Colonic mucosa (tissue), 4 donors: ENCODE measurements at regions not wholly inside any gene's neighbourhood (a gene's known extent, or its start where the extent isn't known, plus 50 kb on each side); places are given as distances from the start of the nearest gene placed in this dataset.

Source experiments
- DNase-seq: peaks from one replicate; pipeline ENCODE4 v3.0.0-alpha.2; 2020
- H3K27ac ChIP-seq: fragments of 200-600 bp; one replicate; pipeline ENCODE4 v1.8.0; 2021
- H3K27me3 ChIP-seq: fragments of 200-600 bp; one replicate; pipeline ENCODE4 v1.8.0; 2021
- H3K36me3 ChIP-seq: fragments of 200-600 bp; one replicate; pipeline ENCODE4 v1.8.0; 2021
- H3K4me1 ChIP-seq: fragments of 200-600 bp; one replicate; pipeline ENCODE4 v1.8.0; 2021; ENCODE audit warnings: mild to moderate bottlenecking
- H3K4me3 ChIP-seq: fragments of 200-600 bp; one replicate; pipeline ENCODE4 v1.8.0; 2021
- H3K9ac ChIP-seq, 2 donors: one replicate each; pipeline ENCODE4 v1.7.0; 2013; ENCODE audit warnings: control low read depth in 2 of 2, low read depth in 2 of 2, low read length in 2 of 2
- H3K9me3 ChIP-seq: fragments of 200-600 bp; one replicate; pipeline ENCODE4 v1.8.0; 2021
- CTCF ChIP-seq: fragments of 200-600 bp; IDR thresholded peaks from one replicate; pipeline ENCODE4 v1.8.0; 2022; ENCODE audit warnings: antibody characterized with exemption, mild to moderate bottlenecking
- intact Hi-C: fragments of 100-400 bp; cut with DNase I; formaldehyde crosslinking; loops from one replicate; pipeline ENCODE4 v1.14.1; 2022
- donor health status: healthy.
- donor health status: DM: no; HTN: no; CAD: no.
- donor health status: DM: no; HTN: no; CAD: no.

GRCh38 chr22:48053973-48054372 lies 1291.5 kb downstream of the TBC1D22A start:
- H3K9me3 ChIP-seq, result no peaks in the 10 kb centered on the region

GRCh38 chr22:48053486-48053885 lies 1291.0 kb downstream of the TBC1D22A start:
- intact Hi-C loops, result no loop called here
- Histone ChIP-seq H3K27ac (no peak overlapping the region), H3K4me3 (no peak overlapping the region), H3K36me3 (no peaks in the 10 kb centered on the region), H3K9me3 (no peaks in the 10 kb centered on the region), H3K4me1 (no peaks in the 10 kb centered on the region), H3K27me3 (no peaks in the 10 kb centered on the region), H3K9ac (no peak overlapping the region)
- no peak for DNase-seq
- TF ChIP-seq CTCF, result no peak

More at GRCh38 chr22:48053973-48054372, 1291.5 kb downstream of the TBC1D22A start:
- intact Hi-C loops, result no loop called here
- no peaks in the 10 kb centered on the region for H3K4me1 ChIP-seq
- no peak for TF ChIP-seq CTCF
- no peaks in the 10 kb centered on the region for H3K36me3 ChIP-seq
- DNase-seq, result no peak
- no peak overlapping the region for H3K4me3 ChIP-seq
- no peaks in the 10 kb centered on the region for H3K27me3 ChIP-seq
- no peak overlapping the region for H3K27ac ChIP-seq
- H3K9ac ChIP-seq, result no peak overlapping the region

GRCh38 chr22:48052621-48052890 lies 1290.1 kb downstream of the TBC1D22A start:
- no peak overlapping the region for H3K4me3 ChIP-seq
- no peaks in the 10 kb centered on the region for H3K4me1 ChIP-seq
- no peaks in the 10 kb centered on the region for H3K36me3 ChIP-seq
- DNase-seq, result no peak
- H3K9ac ChIP-seq, result no peak overlapping the region
- TF ChIP-seq CTCF, result no peak
- H3K27me3 ChIP-seq, result no peaks in the 10 kb centered on the region
- H3K9me3 ChIP-seq, result no peaks in the 10 kb centered on the region
- intact Hi-C loops, result no loop called here
- no peak overlapping the region for H3K27ac ChIP-seq

- no peak overlapping the region for H3K27ac ChIP-seq
- no peak for TF ChIP-seq CTCF
- H3K4me1 ChIP-seq, result no peaks in the 10 kb centered on the region
- no peak overlapping the region for H3K4me3 ChIP-seq
- H3K27me3 ChIP-seq, result no peaks in the 10 kb centered on the region
- DNase-seq, result no peak
- intact Hi-C loops, result no loop called here
- no peaks in the 10 kb centered on the region for H3K36me3 ChIP-seq
- H3K9me3 ChIP-seq, result no peaks in the 10 kb centered on the region
- no peak overlapping the region for H3K9ac ChIP-seq
Observed at GRCh38 chr22:48051796-48052620, 1289.6 kb downstream of the TBC1D22A start.

- H3K4me1 ChIP-seq, result no peaks in the 10 kb centered on the region
- intact Hi-C loops, result no loop called here
- no peak overlapping the region for H3K4me3 ChIP-seq
- no peak overlapping the region for H3K27ac ChIP-seq
- DNase-seq, result no peak
- no peaks in the 10 kb centered on the region for H3K27me3 ChIP-seq
- no peaks in the 10 kb centered on the region for H3K9me3 ChIP-seq
- no peak overlapping the region for H3K9ac ChIP-seq
- H3K36me3 ChIP-seq, result no peaks in the 10 kb centered on the region
- no peak for TF ChIP-seq CTCF
Observed at GRCh38 chr22:48050836-48051235, 1288.4 kb downstream of the TBC1D22A start.
